Renal cortex interstitium (tissue), 11 donors: ENCODE measurements at regions not wholly inside any gene's neighbourhood (a gene's known extent, or its start where the extent isn't known, plus 50 kb on each side); places are given as distances from the start of the nearest gene placed in this dataset.

ENCODE experiments used
- DNase-seq, 11 donors: peaks; one replicate each; pipeline ENCODE4 v3.0.0-alpha.2; 2013; ENCODE audit warnings: low read depth in 9 of 11, low spot score in 4 of 11; ENCODE audit errors: extremely low read depth in 1 of 11

DNA sequence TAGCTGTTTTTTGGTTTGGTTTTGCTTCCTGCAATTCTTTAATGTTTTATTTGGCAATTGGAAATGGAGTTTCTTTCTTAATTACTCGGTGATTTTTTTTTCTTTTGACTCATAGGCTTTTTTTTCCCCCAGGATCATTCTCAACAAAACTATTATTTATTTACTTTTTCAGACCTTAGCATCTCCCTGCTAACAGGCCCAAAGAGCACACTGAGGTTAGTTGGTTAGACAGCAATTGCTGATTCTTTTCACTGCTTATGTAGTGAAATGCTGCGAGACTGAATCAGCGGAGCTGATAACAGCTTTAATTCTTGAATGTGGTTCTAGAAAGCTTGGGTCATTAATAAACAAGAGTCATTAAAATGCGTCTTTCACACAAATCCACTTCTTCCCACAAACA lies 79.1 kb upstream of the ZFP64 start:
- peak in 4 of 11 donors; percentile 9 to 54 (median 30) for DNase-seq

DNA sequence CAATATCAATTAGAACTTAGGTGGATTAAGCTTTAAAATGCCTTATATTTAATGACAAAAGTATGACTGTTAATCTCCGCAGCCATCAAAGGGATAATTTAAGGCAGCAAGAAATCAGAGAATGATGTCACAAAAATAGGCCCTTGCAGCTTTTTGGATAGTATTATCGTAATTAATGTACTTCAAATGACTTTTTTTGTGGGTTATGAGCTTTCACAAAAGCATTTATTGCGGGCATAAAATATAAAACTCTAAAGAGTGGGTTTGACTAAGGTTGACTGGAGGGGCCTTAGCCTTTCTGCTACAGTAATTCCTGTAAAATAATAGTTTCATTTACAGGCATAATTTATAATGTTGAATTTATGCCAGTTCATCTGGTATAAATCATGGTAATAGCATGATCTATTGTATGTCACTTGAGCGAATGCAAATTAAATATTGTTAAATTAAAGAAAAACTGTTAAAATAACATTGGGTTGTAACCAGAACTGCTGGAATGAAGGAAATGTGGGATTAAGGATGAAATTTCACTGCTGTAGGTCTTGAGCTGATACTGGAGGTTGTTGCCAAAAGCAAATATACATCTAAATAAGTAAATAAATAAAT lies 78.5 kb upstream of the ZFP64 start:
- DNase-seq = peak in 8 of 11 donors; percentile 49 to 78 (median 66)

DNA sequence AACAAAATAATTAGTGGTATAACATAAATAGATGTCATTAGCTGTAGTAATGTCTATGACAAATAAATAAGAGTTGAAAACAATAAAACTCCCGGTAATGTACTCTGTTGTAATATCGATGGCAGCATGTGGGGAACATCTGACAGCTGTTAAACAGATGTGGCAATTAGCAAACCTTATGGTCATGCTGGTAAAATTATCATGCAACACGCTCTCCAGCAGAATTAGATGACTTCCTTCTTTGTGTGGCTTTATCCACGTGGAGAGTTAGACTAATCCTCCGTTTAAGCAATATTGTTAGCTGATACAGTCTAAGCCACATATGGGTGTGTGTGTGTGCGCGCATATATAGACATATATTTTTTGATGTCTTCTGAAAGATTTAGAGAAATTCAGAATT lies 77.7 kb upstream of the ZFP64 start:
- DNase-seq = no peak

DNA sequence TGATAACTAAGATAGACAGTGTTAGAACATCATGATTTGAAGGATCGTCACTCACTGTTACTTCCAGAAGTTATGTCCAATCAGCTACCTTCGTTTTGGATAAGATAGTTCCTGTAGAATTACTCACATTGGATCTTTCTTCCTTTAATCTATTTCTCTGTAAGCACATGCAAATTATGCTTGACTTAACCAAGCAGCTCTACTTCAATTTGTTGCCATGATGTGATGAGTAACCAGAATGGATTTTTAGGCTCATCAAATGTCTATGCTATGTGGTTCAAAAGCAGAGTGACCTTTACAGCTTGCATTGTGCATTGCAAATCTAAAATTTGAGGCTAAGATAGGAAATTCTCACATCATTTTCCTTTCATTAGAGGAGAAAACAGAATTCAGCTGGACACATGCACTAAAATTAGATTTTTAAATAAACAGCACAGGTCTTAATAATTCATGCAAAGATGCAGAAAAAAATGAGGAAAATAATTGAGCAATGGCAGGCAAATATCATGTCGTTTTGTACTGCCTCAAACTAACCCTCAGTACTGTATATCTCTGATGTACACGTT lies 76.7 kb upstream of the ZFP64 start:
- no peak for DNase-seq

DNA sequence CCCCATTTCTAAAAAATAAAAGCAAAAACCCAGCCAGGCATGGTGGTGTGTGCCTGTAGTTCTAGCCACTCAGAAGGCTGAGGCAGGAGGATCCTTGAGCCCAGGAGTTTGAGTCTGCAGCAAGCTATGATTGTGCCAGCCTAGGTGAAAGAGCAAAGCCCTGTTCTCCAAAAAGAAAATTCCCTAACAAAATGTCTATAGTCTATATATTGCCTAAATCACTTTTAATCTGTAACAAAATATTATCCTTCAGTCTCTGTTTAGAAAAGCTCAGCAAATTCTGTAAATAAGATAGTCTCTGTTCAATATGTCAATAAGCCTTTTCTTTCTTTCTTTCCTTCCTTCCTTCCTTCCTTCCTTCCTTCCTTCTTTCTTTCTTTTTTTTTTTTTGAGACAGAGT lies 75.8 kb upstream of the ZFP64 start:
- DNase-seq = no peak

DNA sequence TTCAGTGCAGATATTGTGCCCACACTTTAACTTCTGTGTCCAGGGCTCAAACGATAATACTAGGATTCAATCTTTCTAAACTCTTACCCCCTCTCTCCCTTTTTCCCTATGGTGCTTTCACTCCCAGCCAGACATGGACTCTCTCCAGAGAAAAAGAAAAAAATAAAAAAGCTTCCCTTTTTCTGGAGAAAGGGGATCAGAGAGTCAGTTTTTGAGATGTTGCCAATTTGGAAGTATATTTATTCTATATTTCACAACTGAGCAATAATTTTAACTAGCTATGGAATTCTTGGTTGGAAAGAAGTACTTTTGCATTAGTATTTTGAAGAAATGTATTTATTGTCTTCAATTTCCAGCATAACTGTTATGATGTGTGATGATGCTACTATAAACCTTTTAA lies 72.2 kb upstream of the ZFP64 start:
- no peak for DNase-seq

DNA sequence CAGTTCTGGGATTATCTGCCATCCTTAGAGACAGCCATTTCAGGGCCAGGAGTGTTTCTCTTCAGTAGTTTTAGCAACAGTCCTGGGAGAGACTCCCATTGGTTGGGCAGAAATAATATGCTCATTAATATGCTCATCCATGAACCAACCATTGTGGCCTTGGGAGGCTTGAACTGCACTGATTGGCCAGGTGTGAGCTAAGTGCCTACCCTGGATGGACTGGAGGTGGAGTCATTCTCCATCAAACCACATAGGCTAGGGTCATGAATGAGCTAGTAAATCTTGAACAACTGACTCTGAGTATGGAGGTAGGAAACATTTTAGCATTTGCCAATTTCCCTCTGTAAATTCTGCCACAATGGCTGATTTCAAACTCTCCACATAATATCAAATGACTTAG lies 70.2 kb upstream of the ZFP64 start:
- no peak for DNase-seq

DNA sequence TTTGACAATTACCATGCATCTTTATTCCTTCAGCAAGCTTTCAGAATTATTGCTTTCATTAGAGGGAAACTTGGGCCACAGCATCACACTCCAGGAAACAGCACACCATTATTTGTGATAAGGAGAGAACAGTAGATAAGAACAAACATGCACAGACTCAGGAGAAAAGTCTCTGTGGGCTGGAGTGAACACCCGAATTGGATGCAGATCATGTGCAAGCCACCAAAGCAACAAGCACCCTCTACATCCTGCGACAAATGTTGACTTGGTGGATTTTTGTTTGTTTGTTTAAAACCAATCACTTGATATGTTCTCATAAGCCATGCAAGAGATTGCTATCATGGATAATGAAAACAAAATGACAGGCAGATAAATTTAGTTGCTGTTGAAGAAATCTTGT lies 67.7 kb upstream of the ZFP64 start:
- DNase-seq = no peak

DNA sequence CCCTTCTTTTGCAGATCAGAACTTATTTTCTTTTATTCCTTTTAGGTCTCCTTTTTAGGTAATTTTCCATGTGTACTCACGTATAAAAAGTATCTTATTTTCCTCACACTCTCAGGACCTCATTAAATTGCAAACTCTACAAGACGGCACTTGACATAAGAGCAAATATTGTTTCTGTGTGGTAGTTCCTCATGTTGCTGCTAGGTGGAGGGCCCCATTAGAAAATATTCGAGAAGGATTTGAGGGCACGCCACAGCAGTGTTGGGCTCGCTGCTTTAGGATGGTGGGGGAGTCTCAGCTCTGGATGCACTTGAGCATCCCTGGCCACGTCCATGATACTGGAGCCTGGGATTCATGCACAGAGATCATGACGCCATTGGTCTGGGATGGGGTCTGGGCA lies 64.9 kb upstream of the ZFP64 start:
- DNase-seq = no peak

DNA sequence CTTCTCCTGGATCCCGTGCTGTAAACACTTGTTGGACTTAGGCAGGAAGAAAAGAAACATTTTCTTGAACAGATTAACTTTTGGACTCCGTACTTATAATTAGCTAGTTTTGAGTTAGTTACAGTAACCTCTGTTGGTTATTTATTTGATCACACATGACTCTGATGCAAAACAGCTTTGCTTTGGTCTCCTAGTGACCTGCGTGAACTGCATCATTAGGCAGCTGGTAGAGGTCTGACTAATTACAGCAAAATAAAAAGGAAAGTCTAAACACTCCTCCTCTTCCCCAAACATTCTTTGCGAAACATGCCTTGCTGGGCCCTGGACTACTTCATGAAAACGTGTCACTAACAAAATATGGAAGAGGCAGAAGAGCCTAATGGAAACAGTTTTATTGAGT lies 61.1 kb upstream of the ZFP64 start:
- DNase-seq = no peak

DNA sequence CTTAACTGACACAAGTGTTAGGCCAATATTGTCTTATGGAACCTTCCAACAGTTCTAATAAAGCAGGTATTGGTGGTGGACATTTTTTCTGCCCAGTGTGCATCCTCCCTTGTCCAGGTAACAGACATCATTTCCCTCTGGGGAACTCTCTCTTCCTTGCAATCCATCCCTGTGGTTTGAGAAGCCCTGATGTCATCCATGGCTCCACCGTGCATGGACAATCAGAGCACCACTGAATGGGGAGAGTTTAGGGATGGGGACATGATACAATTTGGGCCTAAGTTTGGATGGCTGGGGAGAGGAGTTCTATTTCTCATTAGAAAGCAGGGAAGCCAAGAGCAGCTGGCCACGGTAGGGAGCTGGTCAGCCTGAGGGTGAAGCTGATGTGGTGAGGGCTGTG lies 60.2 kb upstream of the ZFP64 start:
- no peak for DNase-seq

DNA sequence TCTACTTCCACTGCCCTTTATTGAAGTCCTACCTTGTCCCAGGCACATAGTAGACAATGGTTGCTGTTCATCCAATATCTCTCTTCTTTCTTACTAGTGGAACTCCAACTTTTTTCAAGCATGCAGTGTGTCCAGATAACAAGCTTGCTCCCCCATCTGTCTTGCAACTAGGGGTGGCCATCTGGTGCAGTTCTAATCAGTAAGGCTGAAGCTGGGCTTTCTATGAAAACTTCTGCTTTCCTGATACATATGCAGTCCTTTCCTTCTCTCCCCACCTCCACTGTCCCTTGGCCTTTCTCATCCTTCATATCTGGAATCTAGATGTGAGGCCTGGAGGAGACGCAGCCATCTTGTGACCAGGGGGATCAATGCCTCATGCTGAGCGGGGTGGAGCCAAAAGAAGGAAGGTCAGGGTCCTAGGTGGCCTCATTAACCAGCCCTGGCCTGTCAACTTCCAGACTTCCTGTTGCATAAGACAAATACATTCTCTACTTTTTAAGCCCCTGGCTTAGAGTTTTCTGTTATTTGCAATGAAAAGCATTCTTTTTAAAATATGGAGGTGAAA lies 59.6 kb upstream of the ZFP64 start:
- DNase-seq = no peak

DNA sequence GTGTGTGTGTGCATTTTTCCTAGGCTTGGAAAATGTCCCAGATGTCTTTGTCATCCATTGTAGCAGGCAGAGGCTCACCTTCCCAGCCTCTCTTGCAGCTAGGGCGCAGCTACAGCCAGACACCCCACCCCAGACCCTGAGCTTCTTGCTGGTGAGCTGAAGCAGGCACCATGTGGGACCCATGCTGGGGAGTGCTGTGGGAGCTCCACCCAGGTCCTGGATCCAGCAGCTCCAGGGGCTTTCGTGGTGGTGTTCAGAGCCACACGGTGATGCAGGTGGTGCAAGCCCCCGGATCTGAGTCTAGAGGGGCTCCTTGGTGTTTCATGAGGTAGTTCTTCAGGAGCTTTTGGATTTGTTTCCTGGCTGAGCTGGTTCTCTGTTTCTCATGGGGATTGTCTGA lies 56.0 kb upstream of the ZFP64 start:
- no peak for DNase-seq

DNA sequence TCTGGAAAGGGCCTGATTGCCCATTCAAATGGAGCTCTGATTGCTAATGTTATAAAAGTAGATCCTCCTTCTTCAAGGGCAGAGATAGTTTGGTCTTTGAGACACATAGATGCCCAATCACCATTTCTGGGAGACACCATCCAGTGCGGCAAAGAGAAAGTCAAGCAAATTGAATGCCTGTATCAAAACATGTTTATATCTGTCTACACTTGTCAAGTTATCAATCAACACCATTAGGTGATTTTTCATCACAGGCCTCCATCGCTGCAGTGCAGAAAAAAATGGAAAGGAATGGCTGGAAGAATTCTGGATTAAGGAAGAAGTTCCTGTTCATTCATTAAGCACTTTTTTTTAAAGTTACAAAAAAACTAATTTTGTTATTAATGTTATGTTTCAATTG lies 54.8 kb upstream of the ZFP64 start:
- no peak for DNase-seq

DNA sequence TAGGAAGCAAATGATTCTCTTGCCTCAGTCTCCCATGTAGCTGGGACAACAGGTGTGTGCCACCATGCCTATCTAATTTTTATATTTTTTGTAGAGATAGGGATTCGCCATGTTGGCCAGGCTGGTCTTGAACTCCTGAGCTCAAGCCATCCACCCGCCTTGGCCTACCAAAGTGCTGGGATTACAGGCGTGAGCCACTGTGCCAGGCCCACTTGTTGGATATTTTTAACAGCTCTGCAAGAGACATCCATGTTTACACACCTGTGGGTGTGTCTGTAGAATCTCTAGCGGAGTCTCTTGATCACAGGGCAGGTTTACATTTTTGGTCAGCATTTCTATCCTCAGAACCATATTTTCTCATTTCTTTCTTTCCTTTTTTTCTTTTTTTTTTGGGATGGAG lies 53.1 kb upstream of the ZFP64 start:
- no peak for DNase-seq

DNA sequence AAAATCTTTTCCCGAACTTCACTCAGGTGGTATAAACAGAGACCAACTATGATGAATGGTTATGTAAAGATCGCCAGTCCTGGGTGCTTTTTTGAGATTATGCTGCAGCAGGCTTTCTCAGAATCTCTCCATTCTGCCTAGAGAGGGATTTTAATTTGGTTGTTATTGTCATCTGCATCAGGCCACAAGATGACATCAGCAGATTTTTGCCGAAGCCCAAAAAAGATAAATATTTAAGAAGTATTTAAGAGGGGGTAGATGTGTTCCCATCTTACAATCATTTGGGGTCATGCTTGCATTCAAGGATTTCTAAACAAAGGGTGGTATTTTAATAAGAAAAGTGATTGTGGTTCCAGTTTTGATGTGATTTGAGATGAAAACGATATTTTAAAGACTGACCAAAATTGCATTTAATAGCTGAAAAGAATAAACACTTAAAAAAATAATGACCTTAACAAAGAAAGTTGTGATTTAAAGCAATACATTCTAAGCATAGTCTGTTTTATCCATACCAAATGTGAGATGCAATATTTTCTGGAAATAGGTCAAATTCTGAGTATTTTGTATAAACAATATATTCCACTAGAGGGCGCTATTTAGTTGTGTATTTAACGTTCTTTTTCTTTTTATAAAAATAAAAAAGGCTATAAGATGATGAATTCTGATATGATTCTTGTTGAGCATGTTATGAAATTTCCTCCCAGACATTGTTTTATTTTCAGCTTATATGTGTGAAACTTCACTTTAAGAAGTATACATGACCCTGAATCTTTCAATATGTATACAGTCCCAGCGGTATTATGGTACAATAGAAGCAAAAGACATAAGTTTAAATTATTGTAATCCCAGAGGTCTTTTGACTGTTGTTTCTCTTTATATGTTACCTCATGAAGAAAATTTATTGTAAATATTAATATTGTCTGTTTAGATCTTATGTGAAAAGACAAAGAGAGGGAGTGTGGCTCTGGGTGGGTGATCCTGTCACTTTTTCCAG lies 51.0 kb upstream of the ZFP64 start:
- peak in 2 of 11 donors; percentile 12 to 17 for DNase-seq
